ENCODE measurements at regions not wholly inside any gene's neighbourhood (a gene's known extent, or its start where the extent isn't known, plus 50 kb on each side); places are given as distances from the start of the nearest gene placed in this dataset.

DNA sequence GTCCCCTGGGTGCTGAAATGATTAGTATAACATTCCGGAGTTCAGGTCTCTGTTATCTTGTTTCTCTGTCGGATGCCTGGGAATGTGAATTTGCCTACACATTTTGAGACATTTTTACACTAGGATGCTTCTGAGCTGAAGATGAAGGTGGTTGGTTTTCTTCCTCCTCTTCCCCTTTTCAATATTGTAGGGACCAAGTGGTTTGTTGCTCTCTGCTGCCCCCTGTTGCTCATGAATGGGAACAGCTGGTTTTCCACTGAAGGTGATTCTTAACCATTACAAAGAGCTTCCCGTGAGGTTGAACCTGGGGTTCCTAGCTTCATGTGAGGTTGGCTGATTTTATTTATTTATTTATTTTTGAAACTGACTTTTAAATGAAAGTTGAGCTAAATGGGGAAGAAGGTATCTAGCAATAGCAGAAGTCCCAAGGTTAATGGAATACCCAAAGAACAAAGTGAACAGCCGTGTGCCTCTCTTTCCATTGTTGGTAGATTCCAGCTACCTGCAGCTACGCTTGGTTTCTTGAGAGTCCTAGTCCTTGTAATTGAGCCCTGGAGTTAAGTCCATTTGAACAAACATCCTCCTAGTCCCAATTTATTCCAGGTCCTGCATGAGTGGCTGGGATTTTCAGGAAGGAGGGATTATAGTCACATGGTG is 983.9 kb upstream of the EEF2KMT start:
- no peak overlapping the region for H3K4me3 ChIP-seq (ENCODE audit: low read length)
- H3K27me3 ChIP-seq (ENCODE audit: low read depth, low read length) = no peaks in the 10 kb centered on the region
- no peak overlapping the region for H3K9ac ChIP-seq (ENCODE audit: low read length)
- H3K36me3 ChIP-seq (replicated peaks; ENCODE audit: low read depth, low read length) = no peaks in the 10 kb centered on the region
- no peaks in the 10 kb centered on the region for H3K79me2 ChIP-seq (ENCODE audit: low read length)
- H3K9me3 ChIP-seq (ENCODE audit: insufficient read depth, low read length) = no peaks in the 10 kb centered on the region
- no peak overlapping the region for H2AFZ ChIP-seq (ENCODE audit: low read depth, low read length)
- H3K27ac ChIP-seq (ENCODE audit: low read length) = no peak overlapping the region
- H3K4me2 ChIP-seq (ENCODE audit: low read length) = no peak overlapping the region
- H4K20me1 ChIP-seq (ENCODE audit: insufficient read depth, low read length) = no peaks in the 10 kb centered on the region
- no peak for TF ChIP-seq EZH2phosphoT487 (IDR thresholded peaks at IDR 0.05; ENCODE audit: low read depth)
- TF ChIP-seq, protein P1, sequence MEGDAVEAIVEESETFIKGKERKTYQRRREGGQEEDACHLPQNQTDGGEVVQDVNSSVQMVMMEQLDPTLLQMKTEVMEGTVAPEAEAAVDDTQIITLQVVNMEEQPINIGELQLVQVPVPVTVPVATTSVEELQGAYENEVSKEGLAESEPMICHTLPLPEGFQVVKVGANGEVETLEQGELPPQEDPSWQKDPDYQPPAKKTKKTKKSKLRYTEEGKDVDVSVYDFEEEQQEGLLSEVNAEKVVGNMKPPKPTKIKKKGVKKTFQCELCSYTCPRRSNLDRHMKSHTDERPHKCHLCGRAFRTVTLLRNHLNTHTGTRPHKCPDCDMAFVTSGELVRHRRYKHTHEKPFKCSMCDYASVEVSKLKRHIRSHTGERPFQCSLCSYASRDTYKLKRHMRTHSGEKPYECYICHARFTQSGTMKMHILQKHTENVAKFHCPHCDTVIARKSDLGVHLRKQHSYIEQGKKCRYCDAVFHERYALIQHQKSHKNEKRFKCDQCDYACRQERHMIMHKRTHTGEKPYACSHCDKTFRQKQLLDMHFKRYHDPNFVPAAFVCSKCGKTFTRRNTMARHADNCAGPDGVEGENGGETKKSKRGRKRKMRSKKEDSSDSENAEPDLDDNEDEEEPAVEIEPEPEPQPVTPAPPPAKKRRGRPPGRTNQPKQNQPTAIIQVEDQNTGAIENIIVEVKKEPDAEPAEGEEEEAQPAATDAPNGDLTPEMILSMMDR (IDR thresholded peaks at IDR 0.05; ENCODE audit: low read depth, low read length) = peak; percentile 75
- H3K4me1 ChIP-seq (ENCODE audit: low read length) = no peaks in the 10 kb centered on the region

DNA sequence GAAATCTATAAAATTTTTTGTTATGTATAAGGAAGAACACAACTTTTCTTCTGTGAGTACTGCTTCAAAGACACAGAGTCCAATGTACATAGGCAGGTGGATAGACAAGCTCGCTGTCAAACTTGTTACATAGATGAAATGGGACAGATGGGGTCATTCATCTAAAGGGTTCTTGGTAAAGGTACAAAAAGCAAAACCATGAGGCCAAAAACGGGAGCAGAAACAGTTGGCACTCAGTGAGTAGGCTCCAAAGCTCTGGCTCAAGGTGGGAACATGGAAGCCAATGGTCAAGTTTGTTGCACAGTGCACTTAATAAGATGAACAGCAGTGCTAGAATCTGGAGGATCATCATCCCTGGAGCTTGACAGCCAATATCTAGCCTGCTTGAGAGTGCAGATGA is 979.0 kb upstream of the EEF2KMT start:
- no peaks in the 10 kb centered on the region for H4K20me1 ChIP-seq (ENCODE audit: insufficient read depth, low read length)
- no peak overlapping the region for H3K4me2 ChIP-seq (ENCODE audit: low read length)
- no peak overlapping the region for H3K9ac ChIP-seq (ENCODE audit: low read length)
- no peaks in the 10 kb centered on the region for H3K27me3 ChIP-seq (ENCODE audit: low read depth, low read length)
- H3K4me1 ChIP-seq (ENCODE audit: low read length) = no peaks in the 10 kb centered on the region
- no peaks in the 10 kb centered on the region for H3K79me2 ChIP-seq (ENCODE audit: low read length)
- H3K4me3 ChIP-seq (ENCODE audit: low read length) = no peak overlapping the region
- no peak for TF ChIP-seq EZH2phosphoT487 (IDR thresholded peaks at IDR 0.05; ENCODE audit: low read depth)
- TF ChIP-seq, protein P1 (IDR thresholded peaks at IDR 0.05; ENCODE audit: low read depth, low read length) = no peak
- no peak overlapping the region for H3K27ac ChIP-seq (ENCODE audit: low read length)
- no peak overlapping the region for H2AFZ ChIP-seq (ENCODE audit: low read depth, low read length)
- H3K36me3 ChIP-seq (replicated peaks; ENCODE audit: low read depth, low read length) = no peaks in the 10 kb centered on the region
- no peaks in the 10 kb centered on the region for H3K9me3 ChIP-seq (ENCODE audit: insufficient read depth, low read length)

DNA sequence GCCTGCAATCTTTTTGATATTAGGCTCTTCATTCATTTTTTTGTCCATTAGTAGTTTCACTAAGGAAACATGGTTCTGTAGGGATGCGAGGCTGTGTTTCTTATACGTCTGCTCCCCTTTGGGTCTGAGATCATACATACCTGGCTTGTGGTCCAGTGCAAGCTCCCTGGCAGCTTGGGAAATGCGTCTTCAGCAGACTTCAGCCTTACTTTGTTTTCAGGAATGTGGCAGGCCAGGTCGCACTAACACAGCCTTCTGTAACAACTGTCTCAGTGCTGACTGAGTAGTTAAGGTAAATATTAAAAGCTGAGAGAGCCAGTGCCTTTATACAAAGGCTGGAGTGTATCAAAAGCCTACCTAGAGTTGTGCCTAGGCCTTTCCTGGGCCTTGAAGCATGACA is 970.5 kb upstream of the EEF2KMT start:
- TF ChIP-seq, protein P1 (IDR thresholded peaks at IDR 0.05; ENCODE audit: low read depth, low read length) = no peak
- no peak for TF ChIP-seq EZH2phosphoT487 (IDR thresholded peaks at IDR 0.05; ENCODE audit: low read depth)
- Histone ChIP-seq H3K9me3 (ENCODE audit: insufficient read depth, low read length) (no peaks in the 10 kb centered on the region), H3K27me3 (ENCODE audit: low read depth, low read length) (no peaks in the 10 kb centered on the region), H2AFZ (ENCODE audit: low read depth, low read length) (no peak overlapping the region), H3K4me2 (ENCODE audit: low read length) (no peak overlapping the region), H3K4me1 (ENCODE audit: low read length) (no peaks in the 10 kb centered on the region), H3K9ac (ENCODE audit: low read length) (no peak overlapping the region), H3K4me3 (ENCODE audit: low read length) (no peak overlapping the region), H3K36me3 (replicated peaks; ENCODE audit: low read depth, low read length) (no peaks in the 10 kb centered on the region), H3K27ac (ENCODE audit: low read length) (no peak overlapping the region), H4K20me1 (ENCODE audit: insufficient read depth, low read length) (no peaks in the 10 kb centered on the region), H3K79me2 (ENCODE audit: low read length) (no peaks in the 10 kb centered on the region)

DNA sequence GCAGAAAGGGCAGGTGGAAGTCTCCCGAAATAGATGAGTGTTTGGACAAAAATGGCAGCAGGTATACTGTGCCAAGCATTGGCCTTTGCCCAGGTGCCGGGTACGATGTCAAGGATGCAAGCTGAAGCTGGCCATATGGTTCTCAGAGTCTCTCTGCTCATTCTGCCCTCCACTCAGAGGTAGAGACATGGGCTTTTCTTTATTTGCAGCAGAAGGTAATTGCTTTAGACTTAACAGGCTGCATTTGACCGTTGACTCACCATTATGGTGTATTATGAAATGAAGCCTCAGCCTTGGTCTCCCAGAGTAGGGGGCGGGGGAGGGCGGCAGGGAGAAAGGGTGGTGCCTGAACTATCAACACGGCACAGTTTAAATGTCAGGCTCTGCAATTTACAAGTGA is 969.1 kb upstream of the EEF2KMT start:
- H3K4me2 ChIP-seq (ENCODE audit: low read length) = no peak overlapping the region
- no peaks in the 10 kb centered on the region for H3K36me3 ChIP-seq (replicated peaks; ENCODE audit: low read depth, low read length)
- no peak overlapping the region for H3K27ac ChIP-seq (ENCODE audit: low read length)
- no peak overlapping the region for H3K9ac ChIP-seq (ENCODE audit: low read length)
- H2AFZ ChIP-seq (ENCODE audit: low read depth, low read length) = no peak overlapping the region
- no peak overlapping the region for H3K4me3 ChIP-seq (ENCODE audit: low read length)
- TF ChIP-seq EZH2phosphoT487 (IDR thresholded peaks at IDR 0.05; ENCODE audit: low read depth) = no peak
- TF ChIP-seq, protein P1 (IDR thresholded peaks at IDR 0.05; ENCODE audit: low read depth, low read length) = no peak
- H3K4me1 ChIP-seq (ENCODE audit: low read length) = no peaks in the 10 kb centered on the region
- H4K20me1 ChIP-seq (ENCODE audit: insufficient read depth, low read length) = no peaks in the 10 kb centered on the region
- no peaks in the 10 kb centered on the region for H3K27me3 ChIP-seq (ENCODE audit: low read depth, low read length)
- no peaks in the 10 kb centered on the region for H3K79me2 ChIP-seq (ENCODE audit: low read length)
- H3K9me3 ChIP-seq (ENCODE audit: insufficient read depth, low read length) = no peaks in the 10 kb centered on the region
